ENCODE measurements at regions not wholly inside any gene's neighbourhood (a gene's known extent, or its start where the extent isn't known, plus 50 kb on each side); places are given as distances from the start of the nearest gene placed in this dataset.

GRCh38 chr12:30010071-30011052 is 226.6 kb upstream of the TMTC1 start:
- no peak overlapping the region for H3K27ac ChIP-seq (ENCODE audit: low read depth, low read length)
- no peaks in the 10 kb centered on the region for H3K36me3 ChIP-seq (ENCODE audit: insufficient read depth, low read length)
- no peaks in the 10 kb centered on the region for H3K4me1 ChIP-seq (ENCODE audit: control insufficient read depth, insufficient read depth, low read length, unreplicated experiment)
- no peak overlapping the region for H2AFZ ChIP-seq (ENCODE audit: low read length, unreplicated experiment)
- no peaks in the 10 kb centered on the region for H3K79me2 ChIP-seq (ENCODE audit: control insufficient read depth, insufficient read depth, low read length, unreplicated experiment)
- H3K27me3 ChIP-seq (ENCODE audit: insufficient read depth, low read length) = no peaks in the 10 kb centered on the region
- H3K4me3 ChIP-seq (ENCODE audit: low read depth, low read length) = no peak overlapping the region

- Histone ChIP-seq H3K36me3 (ENCODE audit: insufficient read depth, low read length) (no peaks in the 10 kb centered on the region), H3K27ac (ENCODE audit: low read depth, low read length) (no peak overlapping the region), H3K4me3 (ENCODE audit: low read depth, low read length) (no peak overlapping the region), H3K79me2 (ENCODE audit: control insufficient read depth, insufficient read depth, low read length, unreplicated experiment) (no peaks in the 10 kb centered on the region), H3K4me1 (ENCODE audit: control insufficient read depth, insufficient read depth, low read length, unreplicated experiment) (no peaks in the 10 kb centered on the region), H3K27me3 (ENCODE audit: insufficient read depth, low read length) (no peaks in the 10 kb centered on the region), H2AFZ (ENCODE audit: low read length, unreplicated experiment) (no peak overlapping the region)
Observed at GRCh38 chr12:30006021-30006420, 222.3 kb upstream of the TMTC1 start.

GRCh38 chr12:30003321-30003720 is 219.6 kb upstream of the TMTC1 start:
- H3K36me3 ChIP-seq (ENCODE audit: insufficient read depth, low read length) = no peaks in the 10 kb centered on the region
- no peaks in the 10 kb centered on the region for H3K27me3 ChIP-seq (ENCODE audit: insufficient read depth, low read length)
- no peak overlapping the region for H3K4me3 ChIP-seq (ENCODE audit: low read depth, low read length)
- H3K4me1 ChIP-seq (ENCODE audit: control insufficient read depth, insufficient read depth, low read length, unreplicated experiment) = no peaks in the 10 kb centered on the region
- H2AFZ ChIP-seq (ENCODE audit: low read length, unreplicated experiment) = no peak overlapping the region
- no peaks in the 10 kb centered on the region for H3K79me2 ChIP-seq (ENCODE audit: control insufficient read depth, insufficient read depth, low read length, unreplicated experiment)
- no peak overlapping the region for H3K27ac ChIP-seq (ENCODE audit: low read depth, low read length)

- Histone ChIP-seq H3K36me3 (ENCODE audit: insufficient read depth, low read length) (no peaks in the 10 kb centered on the region), H3K4me3 (ENCODE audit: low read depth, low read length) (no peak overlapping the region), H3K27me3 (ENCODE audit: insufficient read depth, low read length) (no peaks in the 10 kb centered on the region), H3K4me1 (ENCODE audit: control insufficient read depth, insufficient read depth, low read length, unreplicated experiment) (no peaks in the 10 kb centered on the region), H3K27ac (ENCODE audit: low read depth, low read length) (no peak overlapping the region), H3K79me2 (ENCODE audit: control insufficient read depth, insufficient read depth, low read length, unreplicated experiment) (no peaks in the 10 kb centered on the region), H2AFZ (ENCODE audit: low read length, unreplicated experiment) (no peak overlapping the region)
Observed at GRCh38 chr12:30002677-30003076, 218.9 kb upstream of the TMTC1 start.

- Histone ChIP-seq H3K27ac (ENCODE audit: low read depth, low read length) (no peak overlapping the region), H3K4me3 (ENCODE audit: low read depth, low read length) (no peak overlapping the region), H3K27me3 (ENCODE audit: insufficient read depth, low read length) (no peaks in the 10 kb centered on the region), H2AFZ (ENCODE audit: low read length, unreplicated experiment) (no peak overlapping the region), H3K4me1 (ENCODE audit: control insufficient read depth, insufficient read depth, low read length, unreplicated experiment) (no peaks in the 10 kb centered on the region), H3K79me2 (ENCODE audit: control insufficient read depth, insufficient read depth, low read length, unreplicated experiment) (no peaks in the 10 kb centered on the region), H3K36me3 (ENCODE audit: insufficient read depth, low read length) (no peaks in the 10 kb centered on the region)
Observed at GRCh38 chr12:30000401-30000800, 216.7 kb upstream of the TMTC1 start.

GRCh38 chr12:29996993-29997392 is 213.3 kb upstream of the TMTC1 start:
- no peak overlapping the region for H2AFZ ChIP-seq (ENCODE audit: low read length, unreplicated experiment)
- no peaks in the 10 kb centered on the region for H3K27me3 ChIP-seq (ENCODE audit: insufficient read depth, low read length)
- H3K36me3 ChIP-seq (ENCODE audit: insufficient read depth, low read length) = no peaks in the 10 kb centered on the region
- no peak overlapping the region for H3K27ac ChIP-seq (ENCODE audit: low read depth, low read length)
- no peaks in the 10 kb centered on the region for H3K79me2 ChIP-seq (ENCODE audit: control insufficient read depth, insufficient read depth, low read length, unreplicated experiment)
- no peak overlapping the region for H3K4me3 ChIP-seq (ENCODE audit: low read depth, low read length)
- H3K4me1 ChIP-seq (ENCODE audit: control insufficient read depth, insufficient read depth, low read length, unreplicated experiment) = no peaks in the 10 kb centered on the region

- no peak overlapping the region for H3K4me3 ChIP-seq (ENCODE audit: low read depth, low read length)
Observed at GRCh38 chr12:29992366-29992765, 208.6 kb upstream of the TMTC1 start.

GRCh38 chr12:29991924-29992323 is 208.2 kb upstream of the TMTC1 start:
- Histone ChIP-seq H2AFZ (ENCODE audit: low read length, unreplicated experiment) (no peak overlapping the region), H3K27me3 (ENCODE audit: insufficient read depth, low read length) (no peaks in the 10 kb centered on the region), H3K4me3 (ENCODE audit: low read depth, low read length) (no peak overlapping the region), H3K79me2 (ENCODE audit: control insufficient read depth, insufficient read depth, low read length, unreplicated experiment) (no peaks in the 10 kb centered on the region), H3K36me3 (ENCODE audit: insufficient read depth, low read length) (no peaks in the 10 kb centered on the region), H3K4me1 (ENCODE audit: control insufficient read depth, insufficient read depth, low read length, unreplicated experiment) (no peaks in the 10 kb centered on the region), H3K27ac (ENCODE audit: low read depth, low read length) (no peak overlapping the region)

More at GRCh38 chr12:29992366-29992765, 208.6 kb upstream of the TMTC1 start:
- Histone ChIP-seq H3K4me1 (ENCODE audit: control insufficient read depth, insufficient read depth, low read length, unreplicated experiment) (no peaks in the 10 kb centered on the region), H2AFZ (ENCODE audit: low read length, unreplicated experiment) (no peak overlapping the region), H3K79me2 (ENCODE audit: control insufficient read depth, insufficient read depth, low read length, unreplicated experiment) (no peaks in the 10 kb centered on the region), H3K36me3 (ENCODE audit: insufficient read depth, low read length) (no peaks in the 10 kb centered on the region), H3K27ac (ENCODE audit: low read depth, low read length) (no peak overlapping the region), H3K27me3 (ENCODE audit: insufficient read depth, low read length) (no peaks in the 10 kb centered on the region)

- Histone ChIP-seq H3K4me3 (ENCODE audit: low read depth, low read length) (no peak overlapping the region), H3K27me3 (ENCODE audit: insufficient read depth, low read length) (no peaks in the 10 kb centered on the region), H3K36me3 (ENCODE audit: insufficient read depth, low read length) (no peaks in the 10 kb centered on the region), H3K4me1 (ENCODE audit: control insufficient read depth, insufficient read depth, low read length, unreplicated experiment) (no peaks in the 10 kb centered on the region), H3K79me2 (ENCODE audit: control insufficient read depth, insufficient read depth, low read length, unreplicated experiment) (no peaks in the 10 kb centered on the region), H3K27ac (ENCODE audit: low read depth, low read length) (no peak overlapping the region), H2AFZ (ENCODE audit: low read length, unreplicated experiment) (no peak overlapping the region)
Observed at GRCh38 chr12:29990971-29991370, 207.2 kb upstream of the TMTC1 start.

GRCh38 chr12:29983851-29984250 is 200.1 kb upstream of the TMTC1 start:
- Histone ChIP-seq H3K36me3 (ENCODE audit: insufficient read depth, low read length) (no peaks in the 10 kb centered on the region), H2AFZ (ENCODE audit: low read length, unreplicated experiment) (no peak overlapping the region), H3K79me2 (ENCODE audit: control insufficient read depth, insufficient read depth, low read length, unreplicated experiment) (no peaks in the 10 kb centered on the region), H3K4me3 (ENCODE audit: low read depth, low read length) (no peak overlapping the region), H3K4me1 (ENCODE audit: control insufficient read depth, insufficient read depth, low read length, unreplicated experiment) (no peaks in the 10 kb centered on the region), H3K27ac (ENCODE audit: low read depth, low read length) (no peak overlapping the region), H3K27me3 (ENCODE audit: insufficient read depth, low read length) (no peaks in the 10 kb centered on the region)

GRCh38 chr12:29980304-29980703 is 196.6 kb upstream of the TMTC1 start:
- Histone ChIP-seq H3K36me3 (ENCODE audit: insufficient read depth, low read length) (no peaks in the 10 kb centered on the region), H3K4me3 (ENCODE audit: low read depth, low read length) (no peak overlapping the region), H3K27me3 (ENCODE audit: insufficient read depth, low read length) (no peaks in the 10 kb centered on the region), H2AFZ (ENCODE audit: low read length, unreplicated experiment) (no peak overlapping the region), H3K4me1 (ENCODE audit: control insufficient read depth, insufficient read depth, low read length, unreplicated experiment) (no peaks in the 10 kb centered on the region), H3K27ac (ENCODE audit: low read depth, low read length) (no peak overlapping the region), H3K79me2 (ENCODE audit: control insufficient read depth, insufficient read depth, low read length, unreplicated experiment) (no peaks in the 10 kb centered on the region)

Data from ACC112 (cell line).